A549 (cell line): ENCODE measurements at regions not wholly inside any gene's neighbourhood (a gene's known extent, or its start where the extent isn't known, plus 50 kb on each side); places are given as distances from the start of the nearest gene placed in this dataset.

Experiments used
- ATAC-seq, 2 experiments: fragments of 200-7000 bp in 1 of 2; fragments of >200 bp in 1 of 2; cut with Nextera tagmentation in 1 of 2; cut with Tn5 transposase in 1 of 2; 3 replicates each; pipeline versions ENCODE4 v1.8.0 to v1.9.1; 2018 to 2020; ENCODE audit warnings: mild to moderate bottlenecking in 1 of 2, moderate library complexity in 1 of 2
- CTCF ChIA-PET: fragments of 300-600 bp; sonication (Branson Sonifier 250); formaldehyde crosslinking; extraction: SDS; loops from one replicate; lab custom pipeline; 2021; ENCODE audit warnings: antibody characterized with exemption, inconsistent platforms; lab: Yijun Ruan, JAX
- POLR2A ChIA-PET: fragments of 350-600 bp; formaldehyde crosslinking; extraction: SDS; loops from one replicate; lab custom pipeline; 2021; ENCODE audit warnings: antibody characterized with exemption, inconsistent platforms; lab: Yijun Ruan, JAX
- DNase-seq, 2 experiments: peaks; one replicate each; pipeline versions ENCODE4 v3.0.0 to v3.0.0-alpha.2; 2011 to 2016; ENCODE audit warnings: low read depth in 1 of 2, low spot score in 1 of 2
- FAIRE-seq: peaks from 2 replicates; lab custom pipeline; 2011; peaks lifted over from hg19 to GRCh38; lab: Jason Lieb, UNC
- H3K27ac ChIP-seq, 2 experiments: fragments of >200 bp; sonication (Bioruptor Twin); formaldehyde crosslinking; 3 replicates each; pipeline ENCODE4 v1.5.1; 2016 to 2017
- H3K4me1 ChIP-seq: fragments of >200 bp; sonication (Bioruptor Twin); formaldehyde crosslinking; 3 replicates; pipeline ENCODE4 v1.6.1; 2016
- H3K4me2 ChIP-seq: fragments of >200 bp; sonication (Bioruptor Twin); formaldehyde crosslinking; 3 replicates; pipeline ENCODE4 v1.6.1; 2016
- H3K4me3 ChIP-seq: fragments of >200 bp; sonication (Bioruptor Twin); formaldehyde crosslinking; 3 replicates; pipeline ENCODE4 v1.5.1; 2016
- H3K9me3 ChIP-seq: fragments of >200 bp; sonication (Bioruptor Twin); formaldehyde crosslinking; 3 replicates; pipeline ENCODE4 v1.6.1; 2016
- BHLHE40 ChIP-seq: IDR thresholded peaks from 2 replicates; pipeline ENCODE4 v1.6.1; 2012; ENCODE audit warnings: low read depth, low read length, inconsistent platforms
- CBX2 ChIP-seq: fragments of 200-600 bp; sonication (generic); IDR thresholded peaks from 2 replicates; pipeline ENCODE4 v1.6.1; 2016; ENCODE audit warnings: low read depth, mild to moderate bottlenecking, borderline replicate concordance
- ESRRA ChIP-seq: fragments of 150-350 bp; IDR thresholded peaks from 2 replicates; pipeline ENCODE4 v1.6.1; 2014; ENCODE audit warnings: mild to moderate bottlenecking, low read length, borderline replicate concordance
- FOSL2 ChIP-seq, 2 experiments: fragments of 450-650 bp in 1 of 2; fragments of >200 bp in 1 of 2; sonication (Bioruptor Twin) in 1 of 2; formaldehyde crosslinking; IDR thresholded peaks; 2 replicates each; pipeline versions ENCODE4 v1.5.0 to v1.6.1; 2016 to 2020; ENCODE audit warnings: mild to moderate bottlenecking in 1 of 2, moderate library complexity in 1 of 2
- HDAC2 ChIP-seq: fragments of 200-600 bp; sonication (generic); IDR thresholded peaks from 2 replicates; pipeline ENCODE4 v1.6.1; 2016
- HOXA7 ChIP-seq: fragments of 250-450 bp; sonication (Bioruptor Pico); IDR thresholded peaks from 2 replicates; pipeline ENCODE4 v1.5.0; 2020; ENCODE audit warnings: mild to moderate bottlenecking, moderate library complexity
- KDM5A ChIP-seq: fragments of 200-600 bp; sonication (generic); IDR thresholded peaks from 2 replicates; pipeline ENCODE4 v1.6.1; 2016; ENCODE audit warnings: antibody characterized with exemption, mild to moderate bottlenecking
- MAFK ChIP-seq: fragments of 450-650 bp; IDR thresholded peaks from 2 replicates; pipeline ENCODE4 v1.6.1; 2014; ENCODE audit not compliant: partially characterized antibody
- NR3C1 ChIP-seq: fragments of >200 bp; sonication (Bioruptor Twin); formaldehyde crosslinking; IDR thresholded peaks from 3 replicates; pipeline ENCODE4 v1.6.1; 2017
- PHF8 ChIP-seq: fragments of 200-600 bp; sonication (generic); IDR thresholded peaks from 2 replicates; pipeline ENCODE4 v1.6.1; 2016; ENCODE audit warnings: low read depth, mild to moderate bottlenecking, antibody characterized with exemption, moderate library complexity, borderline replicate concordance
- SMC3 ChIP-seq: fragments of >200 bp; sonication (Bioruptor Twin); formaldehyde crosslinking; IDR thresholded peaks from 3 replicates; pipeline ENCODE4 v1.6.1; 2018; ENCODE audit warnings: inconsistent platforms
- TFCP2L1 ChIP-seq: fragments of 250-450 bp; sonication (Bioruptor Pico); IDR thresholded peaks from 2 replicates; pipeline ENCODE4 v1.5.0; 2021; ENCODE audit warnings: mild to moderate bottlenecking
- TP53 ChIP-seq: fragments of 250-450 bp; sonication (Bioruptor Pico); IDR thresholded peaks from 2 replicates; pipeline ENCODE4 v1.5.0; 2021; ENCODE audit warnings: mild to moderate bottlenecking, moderate library complexity
- ZFP36 ChIP-seq: fragments of 450-650 bp; IDR thresholded peaks from 2 replicates; pipeline ENCODE4 v1.6.1; 2014; ENCODE audit warnings: borderline replicate concordance; ENCODE audit not compliant: partially characterized antibody
- WGBS: methylation state at CpG from one replicate; pipeline ENCODE4 v1.1.6; 2017; ENCODE audit errors: missing lambda C conversion rate; 5-methylcytosine and 5-hydroxymethylcytosine counted together
- TF ChIP-seq, protein P1 (sequence below): fragments of 200-600 bp; sonication (generic); IDR thresholded peaks from 2 replicates; pipeline ENCODE4 v1.6.1; 2016; ENCODE audit warnings: antibody characterized with exemption, mild to moderate bottlenecking, moderate library complexity

DNA sequence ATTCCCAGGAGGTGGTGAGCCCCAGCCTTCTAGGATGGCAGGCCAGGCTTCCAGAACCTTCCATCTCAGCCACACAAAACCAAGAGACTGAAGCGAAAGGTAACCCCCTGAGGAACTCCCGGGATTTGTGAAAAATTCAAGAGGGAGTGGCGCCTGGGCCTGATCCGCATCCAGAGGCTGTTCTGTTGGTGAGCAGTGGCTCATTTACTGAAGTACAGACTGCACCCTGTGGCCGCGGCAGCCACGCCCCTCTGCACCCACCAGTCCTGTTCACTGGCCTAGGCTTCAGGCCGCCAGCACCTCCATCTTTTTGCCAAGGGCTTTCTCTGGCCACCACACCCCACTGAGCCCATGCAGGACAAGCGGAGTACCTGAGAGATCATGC, 79.1 kb upstream of the PTPN1 start:
- H3K9me3 ChIP-seq: no peaks in the 10 kb centered on the region
- H3K4me2 ChIP-seq: 0 out of 3 replicates have a peak overlapping the region, but pooled peaks have one; percentile 4
- no peak for DNase-seq
- WGBS: 85% methylated on average over 9 of the region's 9 CpGs
- H3K4me3 ChIP-seq: no peak overlapping the region
- TF ChIP-seq ESRRA (no peak), ZFP36 (no peak), BHLHE40 (no peak), MAFK (no peak), TP53 (CRISPR knock-in tag) (no peak), NR3C1 (no peak), KDM5A (no peak), TFCP2L1 (CRISPR knock-in tag) (no peak), SMC3 (no peak)
- TF ChIP-seq, protein P1, sequence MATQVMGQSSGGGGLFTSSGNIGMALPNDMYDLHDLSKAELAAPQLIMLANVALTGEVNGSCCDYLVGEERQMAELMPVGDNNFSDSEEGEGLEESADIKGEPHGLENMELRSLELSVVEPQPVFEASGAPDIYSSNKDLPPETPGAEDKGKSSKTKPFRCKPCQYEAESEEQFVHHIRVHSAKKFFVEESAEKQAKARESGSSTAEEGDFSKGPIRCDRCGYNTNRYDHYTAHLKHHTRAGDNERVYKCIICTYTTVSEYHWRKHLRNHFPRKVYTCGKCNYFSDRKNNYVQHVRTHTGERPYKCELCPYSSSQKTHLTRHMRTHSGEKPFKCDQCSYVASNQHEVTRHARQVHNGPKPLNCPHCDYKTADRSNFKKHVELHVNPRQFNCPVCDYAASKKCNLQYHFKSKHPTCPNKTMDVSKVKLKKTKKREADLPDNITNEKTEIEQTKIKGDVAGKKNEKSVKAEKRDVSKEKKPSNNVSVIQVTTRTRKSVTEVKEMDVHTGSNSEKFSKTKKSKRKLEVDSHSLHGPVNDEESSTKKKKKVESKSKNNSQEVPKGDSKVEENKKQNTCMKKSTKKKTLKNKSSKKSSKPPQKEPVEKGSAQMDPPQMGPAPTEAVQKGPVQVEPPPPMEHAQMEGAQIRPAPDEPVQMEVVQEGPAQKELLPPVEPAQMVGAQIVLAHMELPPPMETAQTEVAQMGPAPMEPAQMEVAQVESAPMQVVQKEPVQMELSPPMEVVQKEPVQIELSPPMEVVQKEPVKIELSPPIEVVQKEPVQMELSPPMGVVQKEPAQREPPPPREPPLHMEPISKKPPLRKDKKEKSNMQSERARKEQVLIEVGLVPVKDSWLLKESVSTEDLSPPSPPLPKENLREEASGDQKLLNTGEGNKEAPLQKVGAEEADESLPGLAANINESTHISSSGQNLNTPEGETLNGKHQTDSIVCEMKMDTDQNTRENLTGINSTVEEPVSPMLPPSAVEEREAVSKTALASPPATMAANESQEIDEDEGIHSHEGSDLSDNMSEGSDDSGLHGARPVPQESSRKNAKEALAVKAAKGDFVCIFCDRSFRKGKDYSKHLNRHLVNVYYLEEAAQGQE: no peak
- H3K27ac ChIP-seq: peak overlapping the region; percentile 49 to 75
- CTCF ChIA-PET: no interaction called here
- POLR2A ChIA-PET: no interaction called here
- H3K4me1 ChIP-seq: peaks cover 63% of the 10 kb centered on the region
- FAIRE-seq: no peak
- no peak; a peak in 1 of 6 replicates for ATAC-seq

DNA sequence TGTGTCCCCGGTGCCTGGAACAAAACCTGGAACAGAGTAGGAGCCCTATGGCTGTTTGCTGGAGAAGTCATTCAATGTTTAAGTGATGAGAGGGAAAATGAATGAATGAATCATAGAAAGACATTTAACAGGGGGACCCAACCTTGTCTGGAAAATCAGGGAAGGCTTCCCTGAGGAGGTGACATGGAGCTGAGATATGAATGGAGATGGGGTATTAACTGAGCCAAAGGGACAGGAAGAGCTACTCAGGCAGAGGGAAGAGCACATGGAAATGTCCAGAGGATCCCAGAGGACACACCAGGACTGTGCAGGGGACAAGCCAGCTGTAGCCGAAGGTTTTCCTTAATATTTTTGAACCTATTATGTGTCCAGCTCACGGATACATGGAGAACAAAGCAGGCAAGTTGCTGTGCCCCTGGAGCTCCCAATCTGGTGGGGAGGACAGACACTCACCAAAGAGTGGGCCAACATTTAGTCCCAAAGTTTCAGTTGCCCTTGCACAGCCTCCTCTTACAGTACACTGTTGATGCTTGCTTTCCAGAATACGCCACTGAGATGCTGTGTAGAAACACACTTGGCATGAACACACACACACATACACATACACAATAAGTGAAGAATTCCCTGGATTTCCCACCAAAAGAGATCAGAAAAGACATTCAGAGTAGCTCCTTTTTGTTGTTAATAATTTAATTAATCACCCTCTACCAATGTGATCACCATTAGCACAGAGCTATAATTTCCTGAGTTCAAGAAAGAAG, 77.0 kb upstream of the PTPN1 start:
- peaks cover 63% of the 10 kb centered on the region for H3K4me1 ChIP-seq
- peak overlapping the region; percentile 90 to 94 for H3K27ac ChIP-seq
- 92% methylated on average over 4 of the region's 4 CpGs for WGBS
- FAIRE-seq (no peak), ATAC-seq (no peak)
- H3K9me3 ChIP-seq: no peaks in the 10 kb centered on the region
- no peak overlapping the region for H3K4me3 ChIP-seq
- CTCF ChIA-PET: interaction anchor here (0.9 to 1.2 kb wide), 4 partner anchors 11 to 54 kb away, joined by 3 to 4 read pairs (median 4); no protein-coding TSS in a partner anchor
- TF ChIP-seq PHF8: no peak
- peak; percentile 95 for TF ChIP-seq ZFP36
- TF ChIP-seq, all 56 proteins: peak for 1
- DNase-seq: no peak
- POLR2A ChIA-PET: no interaction called here
- no peak overlapping the region for H3K4me2 ChIP-seq

DNA sequence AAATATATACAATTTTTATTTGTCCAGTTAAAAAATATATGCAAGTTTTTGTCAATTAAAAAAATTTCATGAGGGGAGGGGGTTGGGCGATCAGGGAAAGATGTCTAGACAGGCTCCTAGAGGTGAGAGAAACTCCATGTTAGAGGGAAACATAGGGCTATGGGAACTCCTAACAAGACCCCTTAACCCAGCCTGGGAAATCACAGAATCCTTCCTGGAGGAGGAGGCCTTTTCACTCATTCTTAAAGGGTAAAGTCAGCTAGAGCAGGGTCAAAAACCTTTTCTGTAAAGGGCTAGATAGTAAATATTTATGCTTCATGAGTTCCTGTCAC, 75.9 kb upstream of the PTPN1 start:
- ChIA-PET POLR2A (no interaction called here), CTCF (interaction anchor here (0.6 to 2.0 kb wide), 6 partner anchors 11 to 128 kb away, joined by 3 to 7 read pairs (median 3); no protein-coding TSS in a partner anchor)
- Histone ChIP-seq H3K9me3 (no peaks in the 10 kb centered on the region), H3K4me3 (no peak overlapping the region), H3K27ac (peak overlapping the region; percentile 90 to 94), H3K4me2 (peak overlapping the region; percentile 31), H3K4me1 (peaks cover 73% of the 10 kb centered on the region)
- no peak for ATAC-seq
- no peak for DNase-seq
- 7% methylated on average over 1 of the region's 1 CpG for WGBS
- TF ChIP-seq BHLHE40: no peak
- no peak for TF ChIP-seq FOSL2 (IDR thresholded peaks at IDR 0.05)
- TF ChIP-seq FOSL2 (CRISPR knock-in tag; IDR thresholded peaks at IDR 0.05): no peak
- TF ChIP-seq ZFP36: peak; percentile 99
- no peak for TF ChIP-seq CBX2
- 0 out of 2 replicates have a peak, but pooled peaks have one; percentile 54 for TF ChIP-seq HDAC2
- TF ChIP-seq HOXA7 (CRISPR knock-in tag): no peak
- FAIRE-seq: no peak
